ENCODE measurements at regions not wholly inside any gene's neighbourhood (a gene's known extent, or its start where the extent isn't known, plus 50 kb on each side); places are given as distances from the start of the nearest gene placed in this dataset.

DNA sequence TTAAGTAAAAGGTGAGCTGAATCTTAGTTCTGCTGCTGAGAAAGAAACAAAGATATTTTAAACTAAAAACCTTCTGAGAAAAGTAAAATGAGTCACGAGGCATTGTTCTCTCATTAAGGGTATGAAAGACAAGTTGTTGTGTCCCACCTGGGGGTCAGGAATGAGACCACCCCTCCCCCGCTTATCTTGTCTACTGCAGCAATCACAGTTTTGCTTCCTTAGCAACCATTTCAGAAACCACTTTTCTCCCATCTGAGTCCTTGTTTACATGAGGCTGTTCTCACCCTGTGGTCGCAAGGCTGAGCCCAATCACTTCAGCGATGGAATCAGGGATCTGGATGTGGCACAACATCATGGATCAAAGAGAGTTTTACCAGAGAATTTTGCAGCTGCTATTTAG is 377.6 kb upstream of the NETO1 start:
- H3K9me3 ChIP-seq = no peaks in the 10 kb centered on the region
- no peak overlapping the region for H3K27ac ChIP-seq
- H3K4me3 ChIP-seq = no peak overlapping the region
- no peak for TF ChIP-seq Cebpa-rat (IDR thresholded peaks at IDR 0.05)
- no peaks in the 10 kb centered on the region for H3K36me3 ChIP-seq
- no peak overlapping the region for H3K9ac ChIP-seq
- no peaks in the 10 kb centered on the region for H3K27me3 ChIP-seq
- H4K20me1 ChIP-seq = no peaks in the 10 kb centered on the region
- H3K4me1 ChIP-seq = peaks cover 17% of the 10 kb centered on the region
- H3K4me2 ChIP-seq = peak overlapping the region; percentile 9

DNA sequence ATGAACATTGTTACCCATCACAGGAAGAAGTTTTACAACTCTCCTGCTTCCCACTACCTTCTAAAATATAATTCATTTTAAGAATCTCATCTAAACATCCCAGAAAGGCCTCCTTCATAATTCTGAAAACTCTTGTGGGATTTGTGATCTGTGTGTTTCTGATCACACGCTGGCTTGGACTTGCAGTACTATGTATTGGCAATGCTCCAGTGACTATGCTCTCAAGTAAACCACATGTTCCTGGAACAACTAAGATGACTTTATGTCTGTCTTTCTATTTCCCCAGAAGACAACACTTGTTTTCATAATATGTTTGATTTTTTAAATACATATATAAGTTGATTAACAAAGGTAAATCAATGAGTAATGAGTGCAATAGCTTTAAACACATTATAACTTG is 376.6 kb upstream of the NETO1 start:
- H3K36me3 ChIP-seq = no peaks in the 10 kb centered on the region
- peaks cover 17% of the 10 kb centered on the region for H3K4me1 ChIP-seq
- no peak overlapping the region for H3K9ac ChIP-seq
- H3K4me2 ChIP-seq = no peak overlapping the region
- no peak for TF ChIP-seq Cebpa-rat (IDR thresholded peaks at IDR 0.05)
- H3K27me3 ChIP-seq = no peaks in the 10 kb centered on the region
- no peaks in the 10 kb centered on the region for H3K9me3 ChIP-seq
- H4K20me1 ChIP-seq = no peaks in the 10 kb centered on the region
- no peak overlapping the region for H3K4me3 ChIP-seq
- H3K27ac ChIP-seq = no peak overlapping the region

DNA sequence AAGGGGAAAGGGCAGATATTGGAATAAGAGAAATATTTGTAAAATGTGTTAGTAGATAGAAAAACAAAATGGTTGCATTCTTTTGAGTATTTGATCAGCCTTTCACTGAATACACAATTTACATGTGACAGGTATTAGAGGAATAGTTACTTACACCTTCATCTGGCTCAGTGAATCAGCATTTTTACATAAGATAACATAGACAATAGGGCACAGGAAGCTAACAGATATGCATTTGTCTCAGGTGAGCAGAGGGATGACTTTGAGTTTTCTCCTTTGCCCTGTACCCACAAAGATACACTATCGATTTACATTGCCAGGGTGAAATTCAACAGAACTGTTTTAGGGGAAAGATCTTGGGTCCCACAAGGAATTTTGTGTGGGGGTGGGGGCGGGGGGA is 373.1 kb upstream of the NETO1 start:
- Histone ChIP-seq H3K4me1 (peaks cover 30% of the 10 kb centered on the region), H3K4me2 (no peak overlapping the region), H3K9me3 (no peaks in the 10 kb centered on the region), H3K27me3 (no peaks in the 10 kb centered on the region), H3K4me3 (no peak overlapping the region), H4K20me1 (no peaks in the 10 kb centered on the region), H3K9ac (no peak overlapping the region), H3K27ac (no peak overlapping the region), H3K36me3 (no peaks in the 10 kb centered on the region)
- no peak for TF ChIP-seq Cebpa-rat (IDR thresholded peaks at IDR 0.05)

DNA sequence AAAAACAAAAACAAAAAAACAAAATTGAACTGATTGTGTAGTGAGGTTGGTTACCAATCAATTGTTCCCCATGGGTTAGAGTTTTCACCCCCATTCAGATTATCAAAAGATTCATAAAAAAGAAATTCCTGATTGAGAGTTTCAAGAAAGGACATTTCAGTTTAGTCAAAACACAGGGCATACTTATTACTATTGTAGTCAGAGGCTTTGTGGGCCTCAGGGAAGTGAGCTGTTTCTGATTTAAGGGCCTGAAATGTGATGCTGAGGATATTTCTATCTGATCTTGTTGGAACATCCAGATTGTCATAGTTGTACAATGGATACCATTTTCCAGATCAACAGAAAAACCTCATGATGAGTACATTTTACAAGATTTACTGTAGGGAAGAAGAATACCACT is 368.1 kb upstream of the NETO1 start:
- no peaks in the 10 kb centered on the region for H3K36me3 ChIP-seq
- no peaks in the 10 kb centered on the region for H3K9me3 ChIP-seq
- H3K4me1 ChIP-seq = peaks cover 37% of the 10 kb centered on the region
- no peak overlapping the region for H3K9ac ChIP-seq
- no peak overlapping the region for H3K4me2 ChIP-seq
- no peaks in the 10 kb centered on the region for H4K20me1 ChIP-seq
- H3K27me3 ChIP-seq = no peaks in the 10 kb centered on the region
- TF ChIP-seq Cebpa-rat (IDR thresholded peaks at IDR 0.05) = no peak
- no peak overlapping the region for H3K4me3 ChIP-seq
- H3K27ac ChIP-seq = no peak overlapping the region

GRCh38 chr18:73235491-73235890 is 367.7 kb upstream of the NETO1 start:
- Histone ChIP-seq H3K9ac (no peak overlapping the region), H3K27ac (no peak overlapping the region), H4K20me1 (no peaks in the 10 kb centered on the region), H3K4me2 (no peak overlapping the region), H3K4me3 (no peak overlapping the region), H3K36me3 (no peaks in the 10 kb centered on the region), H3K9me3 (no peaks in the 10 kb centered on the region), H3K27me3 (no peaks in the 10 kb centered on the region), H3K4me1 (peaks cover 37% of the 10 kb centered on the region)
- no peak for TF ChIP-seq Cebpa-rat (IDR thresholded peaks at IDR 0.05)

DNA sequence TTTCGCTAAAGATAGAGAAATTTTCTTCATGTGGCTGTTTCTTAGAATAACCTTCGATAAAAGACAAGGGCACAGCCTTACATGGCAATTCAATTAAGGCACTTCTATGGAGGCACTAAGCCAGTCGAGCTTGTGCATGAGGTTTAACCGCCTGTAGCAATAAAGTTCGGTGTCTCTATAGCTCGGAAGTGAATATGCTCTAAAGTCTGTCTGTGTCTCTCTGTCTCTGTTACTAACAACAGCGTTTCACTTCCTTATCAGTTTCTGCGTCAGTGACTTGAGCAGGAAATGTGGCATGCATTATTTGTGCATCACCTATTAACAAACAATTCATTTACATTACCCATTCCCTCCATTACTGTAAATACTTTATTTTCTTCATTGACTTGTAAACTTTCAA is 365.1 kb upstream of the NETO1 start:
- H3K9ac ChIP-seq = no peak overlapping the region

GRCh38 chr18:73220663-73221062 is 352.9 kb upstream of the NETO1 start:
- Histone ChIP-seq H3K9me3 (peaks cover 33% of the 10 kb centered on the region), H3K27me3 (no peaks in the 10 kb centered on the region), H3K4me1 (no peaks in the 10 kb centered on the region), H3K4me3 (no peak overlapping the region), H4K20me1 (no peaks in the 10 kb centered on the region), H3K9ac (no peak overlapping the region), H3K4me2 (no peak overlapping the region), H3K27ac (no peak overlapping the region), H3K36me3 (no peaks in the 10 kb centered on the region)
- TF ChIP-seq Cebpa-rat (IDR thresholded peaks at IDR 0.05) = no peak

More for the DNA sequence above, 365.1 kb upstream of the NETO1 start:
- Histone ChIP-seq H3K9me3 (no peaks in the 10 kb centered on the region), H3K27ac (peak overlapping the region; percentile 61), H4K20me1 (no peaks in the 10 kb centered on the region), H3K27me3 (no peaks in the 10 kb centered on the region), H3K4me3 (no peak overlapping the region), H3K4me1 (peaks cover 28% of the 10 kb centered on the region), H3K4me2 (peak overlapping the region; percentile 54), H3K36me3 (no peaks in the 10 kb centered on the region)
- TF ChIP-seq Cebpa-rat (IDR thresholded peaks at IDR 0.05) = no peak

DNA sequence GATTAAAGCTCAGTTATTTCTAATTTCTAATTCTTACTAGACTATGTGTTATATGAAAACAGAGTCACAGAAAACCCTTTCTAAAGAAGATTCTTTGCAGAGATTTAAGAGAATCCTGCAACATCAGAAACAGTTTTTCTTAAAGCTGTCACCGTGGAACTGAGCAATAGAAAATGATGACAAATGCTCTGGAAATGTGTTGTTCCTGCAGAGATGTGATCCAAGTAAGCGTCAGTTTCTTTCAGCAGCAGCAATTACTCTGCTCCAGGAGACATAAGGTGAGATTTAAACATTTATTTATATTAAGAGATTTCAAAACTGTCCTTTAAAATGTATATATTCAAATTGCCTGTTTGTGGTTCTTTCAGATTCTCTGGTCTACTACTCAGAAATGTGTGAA is 350.5 kb upstream of the NETO1 start:
- no peaks in the 10 kb centered on the region for H3K4me1 ChIP-seq
- H3K9me3 ChIP-seq = peaks cover 33% of the 10 kb centered on the region
- no peak overlapping the region for H3K4me2 ChIP-seq
- no peak overlapping the region for H3K9ac ChIP-seq
- H3K27ac ChIP-seq = no peak overlapping the region
- no peaks in the 10 kb centered on the region for H3K27me3 ChIP-seq
- H3K4me3 ChIP-seq = no peak overlapping the region
- H3K36me3 ChIP-seq = no peaks in the 10 kb centered on the region
- TF ChIP-seq Cebpa-rat (IDR thresholded peaks at IDR 0.05) = no peak
- no peaks in the 10 kb centered on the region for H4K20me1 ChIP-seq

- Histone ChIP-seq H4K20me1 (no peaks in the 10 kb centered on the region), H3K27ac (no peak overlapping the region), H3K9ac (no peak overlapping the region), H3K4me1 (no peaks in the 10 kb centered on the region), H3K36me3 (no peaks in the 10 kb centered on the region), H3K27me3 (no peaks in the 10 kb centered on the region), H3K4me3 (no peak overlapping the region), H3K9me3 (peaks cover 11% of the 10 kb centered on the region), H3K4me2 (no peak overlapping the region)
- no peak for TF ChIP-seq Cebpa-rat (IDR thresholded peaks at IDR 0.05)
Observed at GRCh38 chr18:73214970-73215369, 347.2 kb upstream of the NETO1 start.

GRCh38 chr18:73212442-73212841 is 344.7 kb upstream of the NETO1 start:
- no peaks in the 10 kb centered on the region for H3K9me3 ChIP-seq

DNA sequence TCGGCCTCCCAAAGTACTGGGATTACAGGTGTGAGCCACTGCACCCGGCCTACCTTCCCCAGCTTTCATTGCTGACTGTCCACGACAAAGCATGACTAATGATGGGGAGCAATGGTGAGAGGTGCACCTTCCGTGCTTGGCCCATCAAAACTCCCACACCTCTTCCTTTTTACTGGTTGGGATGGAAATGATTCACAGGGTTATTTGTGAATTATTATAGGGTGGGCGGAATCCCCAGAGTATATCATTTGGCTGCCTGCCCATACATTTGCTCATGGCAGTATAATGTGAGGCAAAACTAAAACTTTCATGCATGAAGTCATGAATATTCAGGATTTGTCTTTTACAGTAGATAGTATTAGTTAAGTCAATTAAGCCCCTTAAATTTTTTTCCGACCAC is 334.2 kb upstream of the NETO1 start:
- Histone ChIP-seq H3K36me3 (no peaks in the 10 kb centered on the region), H3K27me3 (no peaks in the 10 kb centered on the region), H3K27ac (no peak overlapping the region), H3K4me2 (no peak overlapping the region), H3K9me3 (no peaks in the 10 kb centered on the region), H3K4me3 (no peak overlapping the region), H3K4me1 (no peaks in the 10 kb centered on the region), H3K9ac (no peak overlapping the region), H4K20me1 (no peaks in the 10 kb centered on the region)
- TF ChIP-seq Cebpa-rat (IDR thresholded peaks at IDR 0.05) = no peak

More at GRCh38 chr18:73212442-73212841, 344.7 kb upstream of the NETO1 start:
- H3K36me3 ChIP-seq = no peaks in the 10 kb centered on the region
- TF ChIP-seq Cebpa-rat (IDR thresholded peaks at IDR 0.05) = no peak
- no peaks in the 10 kb centered on the region for H4K20me1 ChIP-seq
- H3K27ac ChIP-seq = no peak overlapping the region
- H3K4me1 ChIP-seq = no peaks in the 10 kb centered on the region
- no peak overlapping the region for H3K4me2 ChIP-seq
- no peaks in the 10 kb centered on the region for H3K27me3 ChIP-seq
- H3K9ac ChIP-seq = no peak overlapping the region
- no peak overlapping the region for H3K4me3 ChIP-seq
